Effector CD8-positive, alpha-beta T cell (primary cell): ENCODE measurements at regions not wholly inside any gene's neighbourhood (a gene's known extent, or its start where the extent isn't known, plus 50 kb on each side); places are given as distances from the start of the nearest gene placed in this dataset.

Source experiments
- DNase-seq: peaks from one replicate; lab custom pipeline; 2025; lab: John Stamatoyannopoulos, UW

DNA sequence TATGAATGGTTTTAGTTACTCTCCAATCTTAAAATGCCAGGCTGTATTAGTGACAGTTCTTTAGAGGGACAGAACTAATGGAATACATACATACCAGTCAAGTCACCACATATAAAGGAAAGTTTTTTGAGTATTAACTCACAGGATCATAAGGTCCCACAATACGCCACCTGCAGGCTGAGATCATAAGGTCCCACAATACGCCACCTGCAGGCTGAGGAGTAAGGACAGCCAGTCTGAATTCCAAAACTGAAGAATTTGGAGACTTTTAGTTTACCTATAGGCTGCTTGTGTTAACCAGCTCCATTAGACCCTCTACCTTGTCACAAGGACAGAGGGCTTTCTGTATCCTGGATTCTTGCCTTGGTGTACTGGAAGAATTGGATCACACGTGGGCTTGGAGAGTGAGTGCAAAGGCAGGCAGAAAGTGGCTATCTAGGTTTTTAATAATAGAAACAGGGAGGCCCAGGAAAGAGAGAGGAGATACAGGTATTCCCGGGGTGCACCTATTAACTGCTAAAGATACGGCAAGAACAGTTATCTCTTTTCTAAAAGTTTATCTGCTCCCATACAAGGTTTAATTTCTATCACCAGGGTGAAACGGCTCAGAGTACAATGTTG is 234.9 kb upstream of the CYRIA start:
- no peak for DNase-seq

GRCh38 chr2:16899958-16900357 is 234.3 kb upstream of the CYRIA start:
- DNase-seq = no peak

DNA sequence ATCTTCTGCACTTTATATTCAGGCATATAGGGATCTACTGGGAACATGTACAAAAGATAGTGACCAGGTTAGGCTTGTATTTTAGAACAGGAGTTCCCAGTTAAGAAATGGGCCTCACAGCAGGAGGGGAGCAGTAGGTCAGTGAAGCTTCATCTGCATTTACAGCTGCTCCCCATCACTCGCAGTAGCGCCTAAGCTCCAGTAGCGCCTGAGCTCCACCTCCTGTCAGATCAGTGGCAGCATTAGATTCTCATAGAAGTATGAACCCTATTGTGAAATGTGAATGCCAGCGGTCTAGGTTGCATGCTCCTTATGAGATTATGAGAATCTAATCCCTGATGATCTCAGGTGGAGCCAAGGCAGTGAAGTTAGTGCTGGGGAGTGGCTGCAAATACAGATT is 224.4 kb upstream of the CYRIA start:
- DNase-seq = no peak

DNA sequence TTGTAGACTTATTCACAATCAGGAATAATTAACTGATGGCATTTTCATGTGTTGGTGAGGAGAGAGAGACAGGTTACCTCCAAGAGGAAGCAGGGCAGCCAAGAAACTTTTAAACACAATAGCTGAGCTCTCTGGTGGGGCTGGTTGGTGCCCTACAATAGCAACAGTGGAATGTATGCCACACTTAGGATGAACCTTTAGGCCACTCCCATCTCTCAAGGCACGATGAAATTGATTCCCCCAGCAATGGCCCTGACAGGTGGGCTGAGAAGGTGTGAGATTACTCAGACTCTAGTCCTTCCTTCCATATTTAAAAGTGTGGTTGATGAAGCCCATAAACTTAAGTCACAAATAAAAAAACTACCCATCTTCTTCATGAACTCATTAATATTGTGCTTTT is 219.4 kb upstream of the CYRIA start:
- DNase-seq = no peak

DNA sequence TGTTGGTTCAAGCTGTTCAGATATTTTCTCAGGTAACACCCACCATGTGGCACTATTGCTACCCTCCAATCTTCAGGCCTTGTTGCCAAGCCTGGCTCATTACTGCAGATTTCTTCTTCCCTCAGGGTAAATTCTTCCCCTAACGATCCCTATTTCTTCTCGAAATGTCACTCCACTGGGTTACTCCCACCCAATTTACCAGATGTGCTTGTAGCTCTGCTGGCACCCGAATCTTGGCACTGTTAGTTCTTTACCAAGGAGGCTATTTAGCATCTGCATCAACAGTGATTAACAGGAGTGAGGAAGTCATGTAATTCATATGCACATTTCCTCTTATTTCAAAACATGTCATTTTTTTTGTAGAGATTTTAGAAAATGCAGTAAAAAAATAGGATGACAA is 217.1 kb upstream of the CYRIA start:
- DNase-seq = no peak

DNA sequence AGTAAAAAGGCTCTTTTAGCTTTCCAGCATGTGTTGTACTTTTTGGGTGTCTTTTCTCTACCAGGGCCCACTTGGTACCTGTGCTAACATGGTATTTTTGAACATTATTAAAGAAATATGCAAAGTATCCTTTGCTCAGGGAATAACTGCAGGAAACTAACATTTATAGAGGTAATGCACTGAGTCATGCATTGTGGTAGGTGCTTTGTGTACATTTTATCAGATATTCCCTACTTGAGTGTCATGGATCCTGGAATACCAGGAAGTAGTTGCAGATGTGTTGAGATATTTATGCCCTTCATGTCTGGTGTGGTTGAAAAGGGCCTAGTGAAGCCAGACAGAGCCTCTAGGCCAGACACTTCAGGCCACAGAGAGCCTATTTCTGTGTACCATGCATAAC is 215.5 kb upstream of the CYRIA start:
- DNase-seq = no peak

- DNase-seq = no peak
Measured at GRCh38 chr2:16871411-16871810, 205.8 kb upstream of the CYRIA start.

DNA sequence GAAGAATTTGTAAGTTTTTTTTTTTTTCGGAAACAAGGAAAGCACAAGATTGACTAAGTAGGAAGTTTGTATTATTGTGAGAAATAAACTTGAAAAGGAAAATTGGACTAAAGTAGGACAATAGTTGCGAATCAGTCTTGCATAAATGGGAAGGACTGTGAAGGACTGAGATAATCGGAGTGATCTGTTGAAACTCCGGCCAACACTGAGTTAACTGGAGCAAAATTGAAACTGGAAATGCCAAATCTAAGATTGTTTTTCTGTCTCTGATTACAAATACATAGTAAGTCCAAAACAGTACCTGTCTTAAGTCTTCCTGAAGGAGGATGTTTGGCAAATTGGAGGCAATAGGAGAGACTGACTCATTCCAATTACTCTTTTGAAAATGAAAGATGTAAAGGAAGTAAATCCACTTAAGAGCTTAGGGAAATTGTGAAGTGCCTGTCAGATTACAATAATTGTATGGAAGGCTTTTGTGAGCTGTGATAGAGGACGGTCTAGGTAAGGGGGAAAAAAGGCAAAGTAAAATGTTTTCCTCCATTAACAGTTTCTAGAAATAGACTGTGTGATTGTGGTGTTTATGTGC is 204.9 kb upstream of the CYRIA start:
- DNase-seq = no peak

DNA sequence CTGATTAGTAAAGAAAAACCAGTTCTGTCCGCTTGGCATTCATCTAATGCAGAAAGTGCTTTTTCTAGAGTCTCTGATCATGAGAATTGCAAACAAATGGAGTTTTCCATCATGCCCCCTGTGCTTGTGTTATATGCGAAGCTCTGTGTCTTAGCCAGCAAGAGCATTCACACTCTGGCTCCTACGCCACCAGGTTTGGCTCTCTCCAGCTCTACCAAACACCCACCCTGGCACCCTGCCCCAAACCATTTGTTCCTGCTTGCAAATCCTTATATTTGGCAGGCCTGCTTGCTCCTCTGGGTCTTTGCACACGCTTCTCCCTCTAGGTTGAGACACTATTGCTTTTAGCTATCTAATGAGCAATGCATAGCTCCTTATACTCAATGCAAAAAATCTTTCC is 204.1 kb upstream of the CYRIA start:
- no peak for DNase-seq

DNA sequence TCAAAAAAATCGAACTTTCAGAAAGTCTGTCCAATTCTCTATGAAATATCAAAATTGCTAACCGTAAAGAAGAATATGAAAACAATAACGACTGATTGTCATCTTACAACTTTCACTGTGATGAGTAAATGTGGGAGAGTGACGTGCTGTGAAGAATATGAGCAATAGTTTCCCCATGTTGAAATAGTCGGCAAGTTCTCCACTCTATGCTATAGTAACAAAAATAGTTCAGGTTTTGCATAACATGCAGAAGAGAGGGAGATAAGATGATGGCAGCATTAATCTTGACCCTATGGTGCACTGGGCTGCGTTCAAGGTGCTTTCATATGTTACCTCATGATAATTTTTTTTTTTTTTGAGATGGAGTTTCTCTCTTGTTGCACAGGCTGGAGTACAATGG is 196.8 kb upstream of the CYRIA start:
- no peak for DNase-seq

DNA sequence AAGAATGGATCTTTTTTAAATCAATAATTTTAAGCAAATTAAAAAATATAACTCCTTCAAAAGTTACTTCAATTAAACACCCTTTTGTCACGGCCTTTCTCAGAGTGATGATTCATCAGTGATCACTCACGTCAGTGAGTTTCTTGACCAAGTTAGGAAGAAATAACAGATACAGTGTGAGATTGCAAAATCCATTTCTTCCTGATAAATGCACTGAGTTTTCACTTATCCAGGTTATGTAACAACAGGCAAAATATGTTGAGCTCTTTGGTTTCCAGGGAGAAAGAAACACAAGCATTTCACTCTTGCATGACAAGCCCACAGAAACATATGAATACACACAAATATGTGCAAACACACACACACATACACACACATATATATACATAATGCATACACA is 195.9 kb upstream of the CYRIA start:
- DNase-seq = no peak

GRCh38 chr2:16861111-16861510 is 195.5 kb upstream of the CYRIA start:
- no peak for DNase-seq

DNA sequence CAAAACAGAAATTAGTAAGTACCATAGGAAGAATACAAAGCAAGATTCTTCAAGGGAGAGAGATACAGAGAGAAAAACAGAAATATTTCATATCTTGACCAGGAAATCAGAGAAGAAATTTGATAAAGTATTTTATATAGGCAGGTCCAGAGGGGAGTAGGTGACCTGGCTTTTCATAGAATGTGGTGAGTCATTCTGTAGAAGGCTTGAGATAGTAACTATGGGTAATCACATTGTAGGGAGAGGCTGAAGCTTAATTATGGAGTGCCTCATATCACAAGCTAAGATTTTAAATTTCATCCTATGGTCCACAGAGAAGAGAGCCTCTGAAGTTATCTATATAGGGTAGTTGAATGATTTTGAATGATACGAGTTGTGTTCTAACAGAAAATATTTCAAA is 195.0 kb upstream of the CYRIA start:
- DNase-seq = no peak

GRCh38 chr2:16855183-16855582 is 189.5 kb upstream of the CYRIA start:
- DNase-seq = no peak

- DNase-seq = no peak
Measured at GRCh38 chr2:16853088-16853487, 187.5 kb upstream of the CYRIA start.

DNA sequence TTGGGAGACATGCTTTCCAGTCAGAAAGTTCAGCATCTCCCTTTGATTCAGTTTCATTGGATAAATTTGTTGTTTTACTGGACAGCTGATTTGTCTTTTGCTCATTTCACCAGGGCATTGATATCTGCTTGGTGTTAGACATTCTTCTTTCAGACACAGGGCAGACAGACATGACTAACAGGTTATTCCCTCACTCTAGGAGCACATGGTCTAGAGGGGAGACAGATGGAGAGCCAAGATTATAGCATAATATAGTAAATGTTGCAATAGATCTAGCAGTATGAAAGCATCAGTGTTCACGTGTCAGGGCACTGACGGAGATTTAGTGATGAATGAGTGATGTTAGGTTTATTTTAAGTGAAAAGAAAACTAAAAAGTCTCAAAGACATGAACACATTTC is 187.0 kb upstream of the CYRIA start:
- no peak for DNase-seq

GRCh38 chr2:16851126-16851525 is 185.5 kb upstream of the CYRIA start:
- DNase-seq = no peak

GRCh38 chr2:16840496-16841172 is 175.0 kb upstream of the CYRIA start:
- no peak for DNase-seq

DNA sequence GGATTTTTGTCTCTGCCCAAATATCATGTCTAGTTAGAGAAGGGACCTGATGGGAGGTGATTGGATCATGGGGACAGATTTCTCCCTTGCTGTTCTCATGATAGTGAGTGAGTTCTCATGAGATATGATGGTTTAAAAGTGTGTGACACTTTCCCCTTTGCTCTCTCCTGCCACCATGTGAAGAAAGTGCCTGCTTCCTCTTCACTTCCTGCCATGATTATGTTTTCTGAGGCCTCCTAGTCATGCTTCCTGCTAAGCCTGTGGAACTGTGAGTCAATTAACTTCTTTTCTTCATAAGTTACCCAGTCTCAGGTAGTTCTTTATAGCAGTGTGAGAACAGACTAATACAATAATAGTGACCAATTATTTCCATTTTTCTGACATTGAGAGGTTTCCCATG is 167.3 kb upstream of the CYRIA start:
- no peak for DNase-seq

- DNase-seq = no peak
Measured at GRCh38 chr2:16828828-16829160, 163.2 kb upstream of the CYRIA start.

DNA sequence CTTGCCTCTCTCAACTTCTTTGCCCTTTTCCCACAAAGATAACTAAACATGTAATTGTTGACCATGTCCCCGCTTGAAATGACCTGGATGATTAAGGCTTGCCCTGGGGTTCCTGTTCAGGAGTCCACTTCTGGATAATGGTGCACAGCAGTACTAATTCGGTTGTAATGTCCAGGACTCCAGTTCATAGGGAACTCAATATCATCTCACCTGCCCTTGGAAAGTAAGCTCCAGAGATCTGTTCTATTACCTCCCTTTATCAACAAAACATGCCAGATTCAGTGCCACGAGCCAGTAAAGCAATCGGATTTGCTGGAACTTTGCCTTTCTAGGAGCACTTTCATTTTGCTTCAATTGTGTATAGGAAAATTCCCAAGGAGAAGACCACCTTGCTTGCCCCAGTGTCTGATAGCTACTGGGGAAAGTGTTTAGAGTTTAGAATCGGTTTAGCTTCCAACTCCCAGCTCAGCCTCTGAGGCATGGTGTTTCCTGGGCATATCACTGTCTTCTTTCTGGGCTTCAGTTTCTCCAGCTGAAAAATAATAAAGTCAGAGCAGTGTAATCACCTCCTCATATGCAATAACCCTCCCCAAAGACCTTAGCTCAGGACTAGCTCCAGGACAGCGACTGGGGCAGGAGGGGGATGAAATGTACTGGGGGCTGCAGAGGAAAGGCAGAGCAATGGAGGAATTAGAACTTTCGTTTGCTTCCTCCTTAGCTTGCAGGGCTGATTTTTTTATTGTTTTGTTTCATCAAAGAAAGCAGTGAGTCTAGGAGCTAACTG is 162.6 kb upstream of the CYRIA start:
- DNase-seq = no peak

GRCh38 chr2:16824472-16824871 is 158.8 kb upstream of the CYRIA start:
- no peak for DNase-seq

GRCh38 chr2:16821692-16822091 is 156.1 kb upstream of the CYRIA start:
- no peak for DNase-seq
